NCI-H2029 (cell line): ENCODE measurements at regions not wholly inside any gene's neighbourhood (a gene's known extent, or its start where the extent isn't known, plus 50 kb on each side); places are given as distances from the start of the nearest gene placed in this dataset.
"Not testable (repeated sequence)": the region's sequence is repeated elsewhere in the genome, so short reads cannot be mapped to it uniquely, and the experiment has no call there.

Experiments
- DNase-seq: peaks from one replicate; lab custom pipeline; 2025; lab: John Stamatoyannopoulos, UW

GRCh38 chr17:26936645-26937044 lies 357.3 kb upstream of the WSB1 start:
- DNase-seq, result not testable (repeated sequence)

- DNase-seq, result not testable (repeated sequence)
Observed at GRCh38 chr17:26937750-26938322, 356.1 kb upstream of the WSB1 start.

- DNase-seq, result not testable (repeated sequence)
Observed at GRCh38 chr17:26939755-26940154, 354.2 kb upstream of the WSB1 start.

- not testable (repeated sequence) for DNase-seq
Observed at GRCh38 chr17:26940587-26940986, 353.3 kb upstream of the WSB1 start.

GRCh38 chr17:26962255-26963162 lies 331.4 kb upstream of the WSB1 start:
- DNase-seq, result no peak

GRCh38 chr17:26963163-26963503 lies 330.8 kb upstream of the WSB1 start:
- DNase-seq, result no peak

- DNase-seq, result not testable (repeated sequence)
Observed at GRCh38 chr17:26965898-26966624, 327.9 kb upstream of the WSB1 start.

GRCh38 chr17:26966625-26967179 lies 327.2 kb upstream of the WSB1 start:
- not testable (repeated sequence) for DNase-seq

GRCh38 chr17:26981845-26982425 lies 312.0 kb upstream of the WSB1 start:
- not testable (repeated sequence) for DNase-seq

- not testable (repeated sequence) for DNase-seq
Observed at GRCh38 chr17:26982563-26982962, 311.4 kb upstream of the WSB1 start.

GRCh38 chr17:26987851-26988250 lies 306.1 kb upstream of the WSB1 start:
- DNase-seq, result not testable (repeated sequence)

GRCh38 chr17:26994648-26995047 lies 299.3 kb upstream of the WSB1 start:
- not testable (repeated sequence) for DNase-seq

- DNase-seq, result not testable (repeated sequence)
Observed at GRCh38 chr17:26996146-26996916, 297.6 kb upstream of the WSB1 start.

- not testable (repeated sequence) for DNase-seq
Observed at GRCh38 chr17:27007734-27008531, 286.0 kb upstream of the WSB1 start.

GRCh38 chr17:27009087-27009486 lies 284.8 kb upstream of the WSB1 start:
- no peak for DNase-seq

GRCh38 chr17:27010138-27010537 lies 283.8 kb upstream of the WSB1 start:
- DNase-seq, result not testable (repeated sequence)

- not testable (repeated sequence) for DNase-seq
Observed at GRCh38 chr17:27030552-27030951, 263.4 kb upstream of the WSB1 start.

GRCh38 chr17:27038676-27039075 lies 255.2 kb upstream of the WSB1 start:
- no peak for DNase-seq

GRCh38 chr17:27045039-27045438 lies 248.9 kb upstream of the WSB1 start:
- not testable (repeated sequence) for DNase-seq

GRCh38 chr17:27049104-27049784 lies 244.7 kb upstream of the WSB1 start:
- no peak for DNase-seq
